ENCODE measurements at regions not wholly inside any gene's neighbourhood (a gene's known extent, or its start where the extent isn't known, plus 50 kb on each side); places are given as distances from the start of the nearest gene placed in this dataset.

GRCh38 chr12:90000721-90001120, 292.1 kb upstream of the ATP2B1 start:
- Histone ChIP-seq H3K36me3 (ENCODE audit: low read depth) (no peaks in the 10 kb centered on the region), H3K9me3 (no peaks in the 10 kb centered on the region), H3K4me1 (ENCODE audit: low read depth) (no peaks in the 10 kb centered on the region), H3K4me3 (no peak overlapping the region)
- intact Hi-C loops (cut with DNase I, micrococcal nuclease), result no loop called here
- DNase-seq (no peak), ATAC-seq (no peak)
- TF ChIP-seq, protein P1, sequence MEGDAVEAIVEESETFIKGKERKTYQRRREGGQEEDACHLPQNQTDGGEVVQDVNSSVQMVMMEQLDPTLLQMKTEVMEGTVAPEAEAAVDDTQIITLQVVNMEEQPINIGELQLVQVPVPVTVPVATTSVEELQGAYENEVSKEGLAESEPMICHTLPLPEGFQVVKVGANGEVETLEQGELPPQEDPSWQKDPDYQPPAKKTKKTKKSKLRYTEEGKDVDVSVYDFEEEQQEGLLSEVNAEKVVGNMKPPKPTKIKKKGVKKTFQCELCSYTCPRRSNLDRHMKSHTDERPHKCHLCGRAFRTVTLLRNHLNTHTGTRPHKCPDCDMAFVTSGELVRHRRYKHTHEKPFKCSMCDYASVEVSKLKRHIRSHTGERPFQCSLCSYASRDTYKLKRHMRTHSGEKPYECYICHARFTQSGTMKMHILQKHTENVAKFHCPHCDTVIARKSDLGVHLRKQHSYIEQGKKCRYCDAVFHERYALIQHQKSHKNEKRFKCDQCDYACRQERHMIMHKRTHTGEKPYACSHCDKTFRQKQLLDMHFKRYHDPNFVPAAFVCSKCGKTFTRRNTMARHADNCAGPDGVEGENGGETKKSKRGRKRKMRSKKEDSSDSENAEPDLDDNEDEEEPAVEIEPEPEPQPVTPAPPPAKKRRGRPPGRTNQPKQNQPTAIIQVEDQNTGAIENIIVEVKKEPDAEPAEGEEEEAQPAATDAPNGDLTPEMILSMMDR (IDR thresholded peaks at IDR 0.05), result no peak

DNA sequence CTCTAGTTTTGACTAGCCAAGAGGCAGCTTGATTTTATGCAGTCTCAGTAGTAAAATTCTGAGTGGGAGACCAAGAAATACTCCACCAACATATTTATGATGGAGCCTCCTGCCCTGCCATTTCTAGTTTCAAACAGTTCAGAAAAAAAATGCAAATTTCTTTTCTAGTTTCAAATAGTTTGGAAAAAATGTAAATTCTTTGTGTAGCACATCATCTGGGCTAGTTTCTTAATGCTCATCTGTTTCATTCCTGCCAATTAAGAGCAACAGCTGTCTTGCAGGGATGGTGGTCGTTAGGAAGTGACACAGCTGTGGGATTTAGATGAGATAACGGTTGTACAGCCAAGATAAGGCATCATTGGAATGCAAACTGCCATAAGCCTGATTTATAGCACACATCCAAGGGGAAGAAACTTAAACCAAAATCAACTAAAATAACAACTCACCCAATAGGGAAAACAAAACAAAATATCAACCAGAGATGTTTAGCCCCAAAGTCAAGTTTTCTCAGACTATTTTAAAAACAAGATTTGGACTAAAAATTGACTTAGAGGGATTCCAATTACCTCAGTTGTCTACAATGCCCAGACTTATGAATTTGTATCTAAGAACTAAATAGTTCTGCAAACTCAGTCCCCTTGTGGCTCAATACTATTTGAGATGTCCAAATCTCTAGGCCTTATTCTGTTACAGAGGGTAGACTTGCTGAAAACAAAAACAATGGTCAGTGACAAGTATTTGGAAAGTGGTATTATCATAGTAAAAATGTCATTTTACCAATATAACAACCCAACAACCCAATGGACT, 291.3 kb upstream of the ATP2B1 start:
- TF ChIP-seq, protein P1 (IDR thresholded peaks at IDR 0.05), result no peak
- H3K36me3 ChIP-seq (ENCODE audit: low read depth), result no peaks in the 10 kb centered on the region
- no peaks in the 10 kb centered on the region for H3K9me3 ChIP-seq
- H3K4me1 ChIP-seq (ENCODE audit: low read depth), result no peaks in the 10 kb centered on the region
- DNase-seq (no peak), ATAC-seq (no peak)
- intact Hi-C loops (cut with DNase I, micrococcal nuclease), result no loop called here
- H3K4me3 ChIP-seq, result no peak overlapping the region

GRCh38 chr12:89995870-89996269, 287.2 kb upstream of the ATP2B1 start:
- Histone ChIP-seq H3K4me1 (ENCODE audit: low read depth) (peaks cover 6% of the 10 kb centered on the region), H3K4me3 (no peak overlapping the region), H3K9me3 (no peaks in the 10 kb centered on the region), H3K36me3 (ENCODE audit: low read depth) (no peaks in the 10 kb centered on the region)
- TF ChIP-seq, protein P1 (IDR thresholded peaks at IDR 0.05), result no peak
- ATAC-seq (no peak), DNase-seq (no peak)
- intact Hi-C loops (cut with DNase I, micrococcal nuclease), result no loop called here

DNA sequence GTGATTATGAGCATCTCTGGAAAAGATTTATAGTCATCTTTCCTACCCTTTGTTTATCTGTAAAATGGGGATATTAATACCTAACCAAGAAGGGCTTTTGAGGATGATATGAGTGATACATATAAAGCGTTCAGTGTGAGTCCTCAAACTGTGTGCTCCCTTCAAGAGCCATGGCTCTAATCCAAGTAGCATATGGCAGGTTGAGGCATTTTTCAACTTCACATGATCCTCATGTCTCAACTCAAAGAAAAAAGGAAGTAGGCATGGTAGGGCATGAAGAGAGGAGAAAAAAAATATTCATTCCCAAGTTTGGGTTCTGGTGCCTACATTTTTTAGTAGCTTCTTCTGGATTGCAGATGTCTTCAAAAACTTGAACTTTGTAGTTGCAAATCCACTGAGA, 286.3 kb upstream of the ATP2B1 start:
- H3K36me3 ChIP-seq (ENCODE audit: low read depth), result no peaks in the 10 kb centered on the region

GRCh38 chr12:89993632-89994031, 285.0 kb upstream of the ATP2B1 start:
- intact Hi-C loops (cut with DNase I, micrococcal nuclease), result no loop called here
- Histone ChIP-seq H3K4me3 (no peak overlapping the region), H3K4me1 (ENCODE audit: low read depth) (peaks cover 6% of the 10 kb centered on the region), H3K9me3 (no peaks in the 10 kb centered on the region), H3K36me3 (ENCODE audit: low read depth) (no peaks in the 10 kb centered on the region)
- TF ChIP-seq, protein P1 (IDR thresholded peaks at IDR 0.05), result no peak
- DNase-seq, result no peak
- no peak for ATAC-seq

More for the DNA sequence above, 286.3 kb upstream of the ATP2B1 start:
- TF ChIP-seq, protein P1 (IDR thresholded peaks at IDR 0.05), result no peak
- Histone ChIP-seq H3K9me3 (no peaks in the 10 kb centered on the region), H3K4me1 (ENCODE audit: low read depth) (peaks cover 6% of the 10 kb centered on the region), H3K4me3 (no peak overlapping the region)
- ATAC-seq (no peak), DNase-seq (no peak)
- intact Hi-C loops (cut with DNase I, micrococcal nuclease), result no loop called here

Data from mucosa of descending colon (tissue), 3 donors.